HAP-1 (cell line): ENCODE measurements at regions not wholly inside any gene's neighbourhood (a gene's known extent, or its start where the extent isn't known, plus 50 kb on each side); places are given as distances from the start of the nearest gene placed in this dataset.

Source experiments
- DNase-seq, 2 experiments: peaks; one replicate each; pipeline ENCODE4 v3.0.0-alpha.2; 2016 to 2020; ENCODE audit warnings: low spot score in 2 of 2
- H3K27me3 ChIP-seq: fragments of 250-450 bp; sonication (Bioruptor Pico); 2 replicates; pipeline ENCODE4 v1.5.1; 2020; ENCODE audit warnings: low read depth, mild to moderate bottlenecking, moderate library complexity
- H3K36me3 ChIP-seq: fragments of 250-450 bp; sonication (Bioruptor Pico); replicated peaks from 2 replicates; pipeline ENCODE4 v1.5.1; 2020; ENCODE audit warnings: mild to moderate bottlenecking
- H3K4me1 ChIP-seq: fragments of 250-450 bp; sonication (Bioruptor Pico); 2 replicates; pipeline ENCODE4 v1.5.1; 2020; ENCODE audit warnings: mild to moderate bottlenecking
- H3K4me3 ChIP-seq: fragments of 250-450 bp; sonication (Bioruptor Pico); 2 replicates; pipeline ENCODE4 v1.5.1; 2020; ENCODE audit warnings: mild to moderate bottlenecking, moderate library complexity
- H3K9me3 ChIP-seq: fragments of 250-450 bp; sonication (Bioruptor Pico); 2 replicates; pipeline ENCODE4 v1.5.1; 2020; ENCODE audit warnings: mild to moderate bottlenecking, moderate library complexity
- in situ Hi-C: fragments of 300-500 bp; cut with MboI; formaldehyde crosslinking; loops from 3 replicates; pipeline ENCODE4 v1.14.3; 2020; ENCODE audit warnings: low sequenced_read_pairs, inconsistent platforms, mixed read lengths

DNA sequence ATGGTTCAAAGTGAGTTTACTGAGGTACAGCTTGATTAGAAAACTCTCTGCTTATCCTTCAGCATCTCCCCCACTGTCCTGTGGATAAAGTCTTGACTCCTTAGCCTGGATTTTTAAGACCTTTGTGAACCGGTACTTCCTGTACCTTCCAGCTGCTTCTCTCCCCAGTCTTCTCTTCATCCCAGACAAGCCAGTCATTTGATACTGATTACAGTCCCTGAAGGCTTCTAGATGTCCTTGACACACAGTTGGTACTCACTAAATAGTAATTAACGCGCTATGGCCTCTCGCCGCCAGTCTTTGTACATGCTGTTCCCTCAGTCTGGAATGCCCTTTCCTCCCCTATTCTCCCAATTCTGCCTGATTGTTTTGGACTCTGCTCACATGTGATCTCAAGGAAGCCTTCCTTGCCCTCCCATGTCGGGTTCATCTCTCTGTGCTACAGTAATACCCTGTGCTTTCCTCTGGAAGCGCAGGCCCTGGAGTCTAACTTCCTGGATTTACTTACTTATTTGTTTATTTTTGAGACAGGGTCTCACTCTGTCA is 50.6 kb upstream of the PTGR2 start:
- Histone ChIP-seq H3K4me1 (no peaks in the 10 kb centered on the region), H3K27me3 (no peaks in the 10 kb centered on the region), H3K4me3 (no peak overlapping the region), H3K36me3 (no peaks in the 10 kb centered on the region), H3K9me3 (no peaks in the 10 kb centered on the region)
- DNase-seq, result no peak
- in situ Hi-C loops, result no loop called here

DNA sequence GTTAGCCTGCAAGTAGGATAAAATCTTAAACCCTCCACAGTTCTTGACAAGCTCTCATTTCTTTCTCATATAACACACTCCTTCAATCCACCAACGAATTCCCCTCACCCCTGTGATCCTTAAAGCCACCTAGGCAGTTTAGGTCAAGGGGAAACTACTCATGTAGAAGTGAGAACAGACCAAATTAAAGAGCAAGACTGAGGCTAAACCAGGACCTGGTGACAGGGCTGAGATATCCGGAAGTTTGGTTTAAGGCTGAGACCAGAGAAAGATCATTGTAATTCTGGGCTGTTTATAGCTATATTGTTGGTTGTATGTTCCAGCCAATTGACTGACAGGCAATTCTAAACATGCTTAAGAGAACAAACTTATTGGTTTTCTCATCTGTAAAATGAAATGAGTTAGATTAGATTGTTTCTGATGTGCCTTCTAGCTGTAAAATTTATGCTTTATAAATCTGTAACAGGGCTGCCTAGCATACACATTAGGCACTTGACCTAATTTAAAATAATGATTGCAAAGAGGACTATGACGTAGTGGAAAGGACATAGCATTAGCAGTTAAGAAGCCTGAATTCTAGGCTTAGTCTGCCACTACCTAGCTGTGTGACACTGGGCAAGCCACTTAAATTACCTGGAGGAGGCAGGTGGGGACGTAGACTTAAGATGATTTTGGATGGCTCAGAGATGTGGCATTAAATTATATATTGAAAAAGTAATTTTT is 53.9 kb upstream of the PTGR2 start:
- no peak overlapping the region for H3K4me3 ChIP-seq
- no peaks in the 10 kb centered on the region for H3K27me3 ChIP-seq
- no peaks in the 10 kb centered on the region for H3K9me3 ChIP-seq
- no peaks in the 10 kb centered on the region for H3K36me3 ChIP-seq
- H3K4me1 ChIP-seq, result no peaks in the 10 kb centered on the region
- DNase-seq, result no peak
- in situ Hi-C loops, result no loop called here

DNA sequence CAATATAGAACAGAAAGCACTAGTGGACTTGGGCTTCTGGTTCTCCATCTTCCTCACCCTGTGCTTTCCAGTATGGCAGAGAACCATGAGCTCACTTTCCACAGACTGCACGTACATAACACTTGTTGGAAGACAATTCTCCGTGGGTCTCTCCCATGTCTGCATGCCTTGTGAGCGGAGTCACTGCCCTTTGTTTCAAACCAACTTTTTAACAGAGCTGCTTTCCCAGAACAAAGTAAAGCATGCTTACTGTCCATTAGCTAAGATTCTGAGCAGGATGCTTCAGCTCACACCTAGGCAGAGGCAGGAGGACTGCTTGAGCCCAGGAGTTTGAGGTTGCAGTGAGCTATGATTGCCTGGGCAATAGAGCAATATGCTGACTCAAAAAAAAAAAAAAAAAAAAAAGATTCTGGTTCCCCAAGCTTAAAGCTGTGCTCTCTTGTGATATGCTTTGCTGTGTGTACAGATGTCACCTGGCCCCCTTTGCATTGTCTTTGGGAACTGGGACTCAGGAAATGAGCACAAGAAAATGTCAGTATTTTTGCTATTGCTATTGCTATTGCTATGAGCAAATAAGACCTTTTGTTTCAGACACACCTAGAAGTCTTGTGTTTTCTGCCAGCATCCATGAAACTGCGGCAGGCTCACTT is 54.6 kb upstream of the PTGR2 start:
- no peaks in the 10 kb centered on the region for H3K4me1 ChIP-seq
- H3K9me3 ChIP-seq, result no peaks in the 10 kb centered on the region
- no peak for DNase-seq
- no peak overlapping the region for H3K4me3 ChIP-seq
- H3K27me3 ChIP-seq, result no peaks in the 10 kb centered on the region
- in situ Hi-C loops, result no loop called here
- no peaks in the 10 kb centered on the region for H3K36me3 ChIP-seq

DNA sequence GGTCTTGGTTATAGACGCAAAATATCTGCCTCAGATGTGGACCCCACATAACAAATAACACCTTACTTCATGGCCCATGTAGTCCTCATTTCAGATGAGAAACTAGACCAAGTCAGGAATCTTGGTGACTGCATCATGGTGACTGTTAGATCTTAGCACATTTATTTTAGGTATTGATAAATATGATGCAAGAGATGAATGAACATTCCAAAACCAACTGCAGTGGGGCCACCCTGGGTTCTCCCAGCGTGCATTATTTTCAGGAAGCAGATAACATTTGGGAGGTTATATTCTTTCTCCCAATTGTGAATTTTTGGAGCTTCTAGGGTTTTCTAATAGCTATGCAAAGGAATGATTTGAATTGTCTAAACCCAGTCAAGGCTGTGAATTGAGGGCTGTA is 55.2 kb upstream of the PTGR2 start:
- in situ Hi-C loops, result no loop called here
- no peak overlapping the region for H3K4me3 ChIP-seq
- no peaks in the 10 kb centered on the region for H3K27me3 ChIP-seq
- DNase-seq, result no peak
- H3K36me3 ChIP-seq, result no peaks in the 10 kb centered on the region
- H3K4me1 ChIP-seq, result no peaks in the 10 kb centered on the region
- H3K9me3 ChIP-seq, result no peaks in the 10 kb centered on the region

DNA sequence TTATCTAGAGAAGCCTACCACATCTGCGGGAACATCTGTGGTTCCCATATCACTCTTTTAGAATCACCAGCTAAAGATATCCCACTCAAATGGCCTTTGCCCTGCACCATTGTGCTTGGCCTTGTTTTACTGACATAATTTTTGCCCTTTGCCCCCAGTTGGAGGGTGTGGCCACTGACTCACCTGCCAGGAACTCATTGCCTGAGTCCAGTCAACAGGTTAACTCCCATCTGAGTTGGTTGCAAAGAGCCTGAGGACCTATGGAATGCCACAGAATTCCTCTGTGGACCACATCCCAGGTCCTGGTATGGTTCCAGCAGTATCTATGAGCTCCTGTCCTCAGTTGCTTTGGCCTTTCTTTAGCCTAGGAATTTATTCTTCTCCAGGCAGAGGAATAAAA is 55.7 kb upstream of the PTGR2 start:
- no peaks in the 10 kb centered on the region for H3K27me3 ChIP-seq
- DNase-seq, result no peak
- in situ Hi-C loops, result no loop called here

DNA sequence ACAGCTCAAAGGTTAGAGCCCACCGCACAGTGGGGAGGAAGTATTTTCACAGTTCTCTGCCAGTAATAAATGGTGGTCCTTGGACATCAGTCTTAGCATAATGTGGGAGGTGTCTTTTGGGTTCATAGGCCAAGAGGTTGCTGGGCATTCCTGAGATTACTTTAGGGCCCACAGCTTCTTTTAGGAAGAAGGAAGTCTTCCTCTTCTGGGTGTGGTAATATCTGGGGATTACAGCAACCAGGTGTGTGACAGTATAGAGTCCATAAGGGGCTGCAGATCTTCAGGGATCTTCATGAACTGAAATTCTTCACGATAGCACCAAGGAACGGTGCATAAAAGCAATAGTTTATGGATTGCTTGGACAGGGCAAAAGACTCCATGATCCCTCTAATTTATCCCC is 56.2 kb upstream of the PTGR2 start:
- Histone ChIP-seq H3K4me1 (no peaks in the 10 kb centered on the region), H3K36me3 (no peaks in the 10 kb centered on the region), H3K9me3 (no peaks in the 10 kb centered on the region), H3K4me3 (no peak overlapping the region), H3K27me3 (no peaks in the 10 kb centered on the region)
- DNase-seq, result no peak
- in situ Hi-C loops, result no loop called here

More for the DNA sequence above, 55.7 kb upstream of the PTGR2 start:
- Histone ChIP-seq H3K9me3 (no peaks in the 10 kb centered on the region), H3K4me3 (no peak overlapping the region), H3K36me3 (no peaks in the 10 kb centered on the region), H3K4me1 (no peaks in the 10 kb centered on the region)

DNA sequence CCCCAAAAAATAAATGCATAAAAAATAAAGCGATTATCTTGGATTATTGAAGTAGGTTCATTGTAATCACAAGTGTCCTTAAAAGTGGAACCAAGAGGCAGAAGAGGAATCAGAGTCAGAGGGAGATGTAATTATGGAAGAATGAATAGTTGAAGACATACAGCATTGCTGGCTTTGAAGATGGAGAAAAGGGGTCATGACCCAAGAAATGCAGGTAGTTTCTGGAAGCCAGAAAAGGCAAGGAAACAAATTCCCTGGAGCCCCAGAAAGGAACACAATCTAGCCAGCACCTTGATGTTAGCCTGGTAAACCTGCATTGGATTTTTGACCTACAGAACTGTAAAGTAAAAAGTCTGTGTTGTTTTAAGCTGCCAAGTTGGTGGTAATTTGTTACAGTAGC is 57.5 kb upstream of the PTGR2 start:
- in situ Hi-C loops, result no loop called here
- Histone ChIP-seq H3K4me3 (no peak overlapping the region), H3K4me1 (no peaks in the 10 kb centered on the region)

DNA sequence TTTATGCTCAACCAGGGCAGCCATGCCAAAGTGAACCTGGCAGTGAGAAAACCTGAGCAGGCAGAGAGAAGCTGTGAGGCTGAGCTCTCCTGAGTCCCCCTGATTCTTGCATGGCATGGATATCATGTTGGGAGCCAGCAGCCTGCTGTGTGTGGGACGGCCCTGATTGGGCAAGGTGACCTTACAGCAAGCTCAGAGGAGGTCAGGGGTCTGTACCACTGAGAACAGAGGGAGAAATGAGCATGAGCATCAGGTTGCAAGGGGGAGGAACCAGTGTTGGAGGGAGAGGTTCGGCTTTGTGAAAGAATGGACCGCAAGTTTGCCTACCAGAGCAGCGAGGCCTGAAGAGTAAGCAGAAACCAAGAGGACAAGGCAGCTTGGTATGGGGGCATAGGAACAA is 59.1 kb upstream of the PTGR2 start:
- Histone ChIP-seq H3K4me3 (no peak overlapping the region), H3K27me3 (no peaks in the 10 kb centered on the region), H3K9me3 (no peaks in the 10 kb centered on the region), H3K36me3 (no peaks in the 10 kb centered on the region), H3K4me1 (peaks cover 12% of the 10 kb centered on the region)
- in situ Hi-C loops, result no loop called here
- no peak for DNase-seq

More for the DNA sequence above, 57.5 kb upstream of the PTGR2 start:
- no peak for DNase-seq
- Histone ChIP-seq H3K27me3 (no peaks in the 10 kb centered on the region), H3K36me3 (no peaks in the 10 kb centered on the region), H3K9me3 (no peaks in the 10 kb centered on the region)

DNA sequence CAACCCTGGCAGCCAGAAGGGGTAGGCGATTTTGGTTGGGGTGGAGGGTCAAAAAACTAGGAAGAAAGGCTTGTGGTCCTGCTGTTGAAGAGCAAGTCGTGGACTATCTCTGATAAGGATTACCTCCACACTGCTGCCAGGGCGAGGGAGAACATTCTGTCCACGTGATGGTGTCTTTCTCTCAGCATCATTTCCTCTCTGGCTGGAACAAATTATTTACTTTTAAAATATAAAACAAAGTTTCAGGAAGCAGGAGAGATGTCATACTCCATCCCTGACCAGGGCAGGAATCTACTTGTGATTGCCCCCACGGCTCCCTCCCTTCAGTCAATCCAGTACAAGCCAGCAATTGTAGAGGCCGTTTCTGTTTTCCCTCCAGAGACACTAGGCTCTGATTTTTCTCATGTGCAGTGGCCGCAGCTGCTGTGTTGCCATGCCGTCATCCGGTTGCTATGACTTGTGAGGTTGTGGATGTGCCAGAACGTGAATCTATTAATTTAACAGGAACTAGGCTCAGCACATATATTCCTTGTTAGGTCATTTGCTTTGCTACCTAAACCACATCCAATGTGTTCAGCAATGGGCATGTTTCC is 61.5 kb upstream of the PTGR2 start:
- peaks cover 21% of the 10 kb centered on the region for H3K4me1 ChIP-seq
- in situ Hi-C loops, result no loop called here
- H3K9me3 ChIP-seq, result no peaks in the 10 kb centered on the region
- no peaks in the 10 kb centered on the region for H3K36me3 ChIP-seq
- no peak overlapping the region for H3K4me3 ChIP-seq
- H3K27me3 ChIP-seq, result no peaks in the 10 kb centered on the region
- no peak for DNase-seq

DNA sequence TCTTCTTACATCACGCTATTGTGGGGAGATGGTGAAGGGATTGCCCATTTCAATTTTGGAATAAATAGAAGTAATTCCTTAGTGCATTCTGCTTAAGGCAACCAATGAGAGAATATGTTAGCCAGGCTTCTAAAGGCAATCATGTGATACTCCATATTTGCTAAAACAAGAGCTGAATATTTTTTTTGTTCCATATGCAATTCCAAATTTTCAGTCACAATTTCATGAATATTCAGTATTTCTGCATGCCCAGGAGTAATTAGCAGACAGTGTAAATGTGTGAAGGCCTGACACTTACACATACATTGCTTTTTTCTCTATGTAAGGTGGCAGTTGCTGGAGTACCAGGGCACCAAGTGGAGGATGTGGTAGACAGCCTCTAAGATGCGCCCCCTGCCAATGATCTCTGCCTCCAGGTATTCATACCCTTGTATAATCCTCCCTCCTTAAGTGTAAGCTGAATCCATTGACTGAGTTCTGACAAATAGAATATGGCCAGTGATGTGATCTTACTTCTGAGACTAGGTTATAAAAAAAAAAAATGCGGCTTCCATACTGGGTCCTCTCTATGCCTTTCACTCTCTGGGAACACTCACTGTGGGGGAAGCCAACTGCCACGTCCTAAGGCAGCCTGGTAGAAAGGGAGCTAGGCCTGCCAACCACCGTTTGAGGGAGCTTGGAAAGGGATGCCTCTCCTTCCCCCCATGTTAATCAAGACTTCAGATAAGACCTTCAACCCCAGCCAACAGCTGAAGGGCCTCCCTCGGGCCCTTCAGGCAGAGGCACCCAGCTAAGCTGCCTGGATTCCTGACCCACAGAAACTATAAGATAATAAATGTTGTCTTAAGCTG is 62.7 kb upstream of the PTGR2 start:
- DNase-seq, result no peak
- Histone ChIP-seq H3K9me3 (no peaks in the 10 kb centered on the region), H3K4me1 (peaks cover 33% of the 10 kb centered on the region), H3K36me3 (no peaks in the 10 kb centered on the region), H3K4me3 (no peak overlapping the region), H3K27me3 (no peaks in the 10 kb centered on the region)
- in situ Hi-C loops, result no loop called here

DNA sequence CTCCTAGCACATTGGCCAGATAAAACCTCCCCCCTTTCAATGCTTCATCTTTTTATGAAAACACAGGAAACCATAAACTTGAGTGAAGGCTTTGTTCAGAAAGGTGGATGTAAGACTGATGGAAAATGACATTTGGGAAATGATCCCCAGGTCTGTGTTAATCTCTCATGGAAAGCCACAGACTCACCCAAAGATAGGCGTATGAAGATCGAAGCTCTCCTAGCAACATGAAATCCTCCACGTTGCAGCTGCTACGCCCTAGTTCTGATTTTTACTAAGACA is 63.4 kb upstream of the PTGR2 start:
- DNase-seq, result no peak
- H3K4me3 ChIP-seq, result no peak overlapping the region
- H3K9me3 ChIP-seq, result no peaks in the 10 kb centered on the region
- no peaks in the 10 kb centered on the region for H3K27me3 ChIP-seq
- H3K36me3 ChIP-seq, result no peaks in the 10 kb centered on the region
- in situ Hi-C loops, result no loop called here
- H3K4me1 ChIP-seq, result peaks cover 37% of the 10 kb centered on the region

DNA sequence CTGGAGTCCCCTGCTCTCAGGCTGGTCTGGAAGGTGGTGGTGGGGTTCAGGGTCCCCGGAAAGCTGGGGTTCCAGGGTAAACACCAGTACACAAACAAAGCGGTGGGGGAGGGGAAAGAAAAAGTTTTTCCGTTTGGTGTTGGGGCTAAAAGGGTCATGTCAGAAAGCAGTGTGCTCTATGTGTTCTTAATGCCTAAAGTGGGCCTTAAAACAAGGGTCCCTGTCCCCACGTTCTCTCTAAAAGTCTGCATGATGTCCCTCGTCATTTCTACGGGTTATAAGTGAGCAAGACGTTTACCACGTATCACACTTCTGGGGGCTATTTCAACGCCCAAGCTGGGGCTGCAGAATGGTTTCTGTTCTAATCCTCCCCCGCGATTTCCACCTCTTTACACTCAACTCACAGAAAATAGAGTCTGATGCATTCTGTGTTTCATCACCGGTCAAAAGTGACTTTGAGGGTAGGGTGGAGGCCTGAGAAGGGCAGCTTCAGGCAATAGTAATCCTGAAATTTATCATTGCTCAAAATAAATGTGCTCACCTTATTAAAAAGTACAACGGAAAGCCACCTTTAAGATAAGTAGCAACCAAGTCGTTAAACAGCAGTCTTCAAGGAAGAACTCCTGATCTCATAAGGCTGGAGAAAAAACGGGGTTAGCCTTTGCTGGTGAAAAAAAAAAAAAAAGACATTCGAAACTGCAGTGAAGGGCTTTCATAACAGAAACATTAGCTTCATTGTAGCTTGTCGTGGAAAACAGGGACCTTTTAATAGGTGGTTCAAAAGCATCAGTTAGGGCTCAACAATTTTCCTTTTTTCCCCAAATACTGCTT is 63.9 kb upstream of the PTGR2 start:
- no peak for DNase-seq
- H3K4me3 ChIP-seq, result peak overlapping the region; percentile 46
- no peaks in the 10 kb centered on the region for H3K36me3 ChIP-seq
- H3K9me3 ChIP-seq, result no peaks in the 10 kb centered on the region
- H3K4me1 ChIP-seq, result peaks cover 37% of the 10 kb centered on the region
- in situ Hi-C loops, result no loop called here
- H3K27me3 ChIP-seq, result no peaks in the 10 kb centered on the region
